Occipital lobe (tissue), 1 donor: ENCODE measurements at regions not wholly inside any gene's neighbourhood (a gene's known extent, or its start where the extent isn't known, plus 50 kb on each side); places are given as distances from the start of the nearest gene placed in this dataset.
A peak's percentile ranks its signal among the peaks of the same experiment; 100 is the strongest.

Experiments used
- DNase-seq: peaks from one replicate; lab custom pipeline; 2025; lab: John Stamatoyannopoulos, UW

DNA sequence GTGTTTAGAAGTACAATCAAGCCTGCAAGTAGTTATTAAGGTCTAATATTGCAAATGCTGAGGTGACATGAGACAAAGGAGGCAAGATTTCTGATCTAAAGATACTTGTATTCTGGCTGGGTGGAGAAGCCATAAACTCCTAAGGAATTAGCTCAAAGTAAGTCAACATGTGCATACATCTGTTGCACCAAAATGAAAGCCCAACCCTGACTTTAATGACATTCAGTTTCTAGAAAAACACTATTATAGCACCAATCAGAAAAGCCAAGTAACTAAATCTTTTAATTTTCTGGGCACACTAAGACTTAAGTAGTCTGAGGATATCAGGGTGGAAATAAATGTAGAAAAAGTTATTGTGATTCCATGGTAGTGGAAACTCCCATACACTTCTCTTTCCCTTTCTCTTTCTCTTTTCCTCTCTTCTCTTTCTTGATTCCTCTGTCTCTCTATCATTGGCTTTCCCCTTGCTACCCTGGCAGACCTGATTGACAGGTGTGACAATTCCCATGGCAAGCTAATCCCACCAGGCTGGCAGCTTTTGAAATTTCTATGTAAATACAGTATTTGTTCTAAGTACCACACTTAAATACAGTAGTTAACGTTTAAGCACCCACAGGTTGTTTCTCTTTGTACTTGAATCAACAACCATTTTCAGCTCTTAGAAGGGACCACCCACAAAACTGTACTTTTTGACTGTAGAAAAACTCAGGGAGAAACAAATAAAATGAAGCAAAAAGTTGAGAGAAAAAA is 528.4 kb upstream of the SEMA6D start:
- DNase-seq: no peak

DNA sequence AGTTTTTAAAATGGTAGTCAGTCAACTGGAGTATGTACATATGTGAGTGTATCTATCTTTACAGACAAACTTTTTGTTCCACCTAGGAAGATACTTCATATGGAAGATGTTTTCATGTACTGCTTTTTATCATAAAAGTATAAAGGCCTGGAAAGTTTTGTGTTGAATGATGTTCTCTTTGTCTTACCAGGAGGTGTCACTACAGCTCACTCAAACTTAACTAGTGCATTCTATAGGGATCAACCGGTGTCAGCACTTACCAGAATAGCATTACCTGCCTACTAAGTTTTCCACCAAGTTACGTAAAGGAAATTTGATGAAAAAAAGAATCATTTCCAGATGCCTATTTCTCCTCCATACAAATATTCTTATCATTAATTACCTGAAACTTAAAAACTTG is 522.6 kb upstream of the SEMA6D start:
- DNase-seq: no peak

DNA sequence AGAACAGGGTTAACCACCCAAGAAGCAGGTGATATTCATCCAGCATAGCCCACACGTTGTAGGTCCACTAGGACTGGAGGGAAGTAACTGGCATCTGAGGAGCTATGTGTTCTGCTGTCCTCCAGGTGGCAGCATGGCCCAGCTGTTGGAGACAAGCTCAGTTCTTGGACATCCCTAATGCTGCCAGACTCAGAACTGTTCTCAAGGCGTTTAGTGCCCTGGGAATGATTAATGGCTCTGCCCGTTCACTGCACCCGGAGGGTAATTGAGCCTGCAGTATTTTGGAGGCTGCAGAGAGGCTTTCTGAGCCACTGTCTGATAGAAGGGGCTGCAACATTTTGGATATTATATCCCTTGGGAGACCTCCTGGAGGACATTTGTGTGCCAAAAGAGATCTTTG is 521.3 kb upstream of the SEMA6D start:
- DNase-seq: peak; percentile 72

DNA sequence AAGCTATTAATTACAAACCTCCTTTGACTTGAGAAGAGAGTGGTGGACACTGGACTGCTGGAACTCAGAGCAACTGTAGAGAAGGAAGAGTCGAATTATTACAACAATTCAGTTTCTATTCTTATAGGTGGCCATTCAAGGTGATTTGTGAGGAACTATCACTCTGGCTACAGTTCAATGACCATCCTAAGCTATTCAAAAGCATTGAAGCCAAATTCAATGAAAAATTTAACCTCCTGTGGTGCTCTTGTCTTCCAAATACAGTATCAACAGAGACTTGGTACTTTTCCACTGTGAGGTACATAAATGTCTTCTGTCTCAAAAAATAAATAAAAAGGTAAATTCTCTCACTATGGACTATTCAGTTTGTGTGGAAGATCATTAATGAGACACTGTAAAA is 513.3 kb upstream of the SEMA6D start:
- no peak for DNase-seq

DNA sequence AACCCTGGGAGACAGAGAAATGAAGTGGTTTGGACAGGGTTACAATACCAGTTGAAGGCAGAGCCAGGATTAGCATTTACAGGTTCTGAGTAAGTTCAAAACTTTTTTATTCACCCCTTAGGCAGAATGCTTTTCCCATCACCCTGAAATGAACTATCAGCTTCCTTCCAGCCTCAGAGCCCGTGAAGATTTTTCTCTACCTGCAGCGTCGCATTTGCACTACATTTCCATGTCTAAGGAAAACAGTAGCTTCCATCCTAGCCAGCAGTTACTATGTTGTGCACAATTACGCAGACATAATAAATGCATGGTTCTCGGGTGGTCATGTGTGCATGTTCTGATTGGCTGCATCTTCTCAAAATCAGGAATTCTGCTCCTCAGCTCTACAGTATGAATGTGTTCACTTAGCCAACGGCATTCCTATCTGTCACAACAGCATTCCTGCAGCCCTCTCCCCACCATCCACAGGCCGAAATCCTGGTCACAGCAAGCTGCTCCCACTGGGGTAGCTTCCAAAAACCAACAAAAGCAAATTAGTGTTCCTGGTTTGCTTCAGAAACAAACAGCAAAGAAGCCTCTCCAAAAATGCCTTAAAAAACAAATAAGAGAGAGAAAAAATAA is 510.8 kb upstream of the SEMA6D start:
- DNase-seq: no peak

DNA sequence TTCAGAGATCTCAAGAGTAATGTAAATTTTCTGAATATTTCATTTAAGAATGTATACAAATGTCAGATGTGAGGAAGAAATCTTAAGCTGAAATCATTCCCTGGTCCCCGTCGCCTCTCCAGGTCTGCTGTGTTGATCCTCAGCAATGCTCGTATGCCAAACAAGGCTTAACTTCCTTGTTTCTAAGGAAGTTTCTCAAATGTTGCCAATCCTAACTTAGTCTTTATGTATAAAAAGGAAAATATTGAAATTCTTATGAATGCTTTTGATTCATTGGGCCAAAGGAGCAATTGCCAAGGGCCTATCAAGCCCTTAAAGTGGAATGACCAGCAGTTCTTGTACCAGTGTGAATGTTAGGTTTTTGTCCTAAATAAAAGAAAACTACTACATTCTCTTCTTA is 507.7 kb upstream of the SEMA6D start:
- no peak for DNase-seq

DNA sequence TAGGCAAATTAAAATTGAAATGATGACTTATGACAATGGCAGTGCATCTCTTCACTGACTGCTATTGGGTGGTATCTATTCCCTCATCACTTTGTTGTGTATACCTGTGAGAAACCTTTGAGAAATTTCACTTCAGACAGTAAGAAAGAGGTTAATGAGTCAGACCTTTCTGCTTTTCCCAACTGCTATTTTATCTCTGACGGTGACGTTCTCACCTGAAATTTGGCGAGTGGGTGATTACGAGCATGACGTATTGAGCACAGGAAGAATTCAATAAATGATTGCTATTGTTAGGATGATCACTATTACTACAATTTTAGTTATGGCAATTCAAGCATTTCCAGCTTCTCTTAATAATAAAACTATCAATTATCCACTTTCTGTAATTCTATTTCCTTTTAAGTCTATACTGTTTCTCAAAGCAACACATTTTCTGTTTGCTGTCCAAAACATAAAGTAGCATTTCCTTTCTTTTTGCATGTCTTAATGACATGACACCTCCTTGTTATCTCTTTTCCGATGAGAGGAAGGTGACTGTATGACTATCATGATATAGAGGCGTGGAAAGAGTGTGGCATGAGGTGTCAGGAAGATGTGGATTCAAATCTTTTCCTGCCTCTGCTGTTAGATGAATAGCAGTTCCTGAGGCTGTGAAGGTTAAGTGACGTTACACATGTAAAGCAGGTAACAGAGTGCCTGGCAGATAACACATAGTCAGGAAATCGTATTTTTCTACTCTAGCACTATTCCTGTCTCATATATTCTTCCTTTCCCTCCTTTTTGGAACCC is 504.9 kb upstream of the SEMA6D start:
- no peak for DNase-seq

DNA sequence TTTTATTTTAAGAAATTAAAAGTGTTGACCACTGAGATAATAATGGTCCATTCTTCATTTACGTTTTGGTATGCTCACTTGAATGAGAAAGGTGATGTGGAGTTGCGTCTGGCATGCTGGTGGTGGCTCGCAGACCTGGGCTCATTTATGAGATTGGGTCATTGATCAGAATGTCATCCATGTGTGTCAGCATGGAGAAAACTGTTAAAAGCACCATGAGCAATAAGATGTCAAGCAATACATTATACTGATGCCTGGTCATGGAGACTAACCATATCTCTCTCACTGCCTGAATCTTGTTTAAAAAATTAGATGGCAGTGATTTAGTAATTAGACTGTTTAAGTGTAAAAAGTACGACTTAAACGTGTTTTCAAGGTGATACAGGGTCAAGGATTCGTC is 503.4 kb upstream of the SEMA6D start:
- no peak for DNase-seq

DNA sequence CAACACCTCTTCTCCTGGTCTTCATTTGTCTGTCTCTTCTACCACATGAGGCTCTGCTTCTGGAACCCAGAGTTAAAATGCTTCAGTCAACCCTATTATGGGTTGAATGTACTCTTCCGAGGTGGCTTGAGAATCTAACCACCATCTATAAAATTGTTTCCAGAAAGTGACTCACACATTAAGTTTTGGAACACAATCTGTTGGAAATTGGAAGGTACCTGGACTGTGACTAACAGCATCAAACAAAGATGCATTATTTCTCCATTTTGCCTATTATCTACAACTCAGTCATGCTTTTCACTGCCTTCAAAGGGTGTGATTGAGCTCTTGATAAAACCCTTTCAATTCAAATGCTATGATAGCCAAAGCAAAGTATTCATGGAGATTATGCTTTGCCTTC is 499.0 kb upstream of the SEMA6D start:
- DNase-seq: no peak

DNA sequence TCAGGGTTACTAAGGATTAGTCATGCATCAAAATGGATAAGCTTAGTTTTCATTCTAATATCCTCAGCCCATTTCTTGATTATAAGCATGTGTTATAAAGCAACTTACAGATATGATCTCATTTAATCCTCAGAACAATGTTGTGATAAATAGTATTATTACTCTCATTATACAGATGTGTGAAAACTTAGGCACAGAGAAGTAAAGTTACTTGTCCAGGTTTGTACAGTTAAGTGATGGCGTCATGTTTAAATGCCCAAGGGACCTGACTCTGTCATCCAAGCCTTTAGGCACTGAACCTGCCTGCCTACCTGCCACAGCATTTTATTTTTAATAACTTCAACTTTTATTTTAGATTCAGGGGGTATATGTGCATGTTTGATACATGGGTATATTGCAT is 472.9 kb upstream of the SEMA6D start:
- no peak for DNase-seq

DNA sequence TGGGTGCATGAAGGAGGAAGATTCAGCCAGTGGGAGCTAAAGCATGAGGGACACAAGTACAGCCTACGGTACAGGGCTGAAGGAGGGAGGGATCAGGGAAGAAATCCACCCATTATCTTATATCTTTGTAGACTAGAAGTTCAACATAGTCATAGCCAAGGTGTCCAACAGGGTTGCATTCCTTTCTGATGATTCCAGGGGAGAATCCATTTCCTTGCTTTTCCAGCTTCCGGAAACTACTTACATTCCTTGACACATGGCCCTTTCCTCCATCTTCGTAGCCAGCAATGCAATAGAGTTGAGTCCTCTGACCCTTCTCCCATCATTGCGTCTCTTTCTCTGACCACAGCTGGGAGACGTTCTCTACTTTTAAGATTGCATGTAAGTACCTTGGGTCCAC is 471.0 kb upstream of the SEMA6D start:
- DNase-seq: no peak

DNA sequence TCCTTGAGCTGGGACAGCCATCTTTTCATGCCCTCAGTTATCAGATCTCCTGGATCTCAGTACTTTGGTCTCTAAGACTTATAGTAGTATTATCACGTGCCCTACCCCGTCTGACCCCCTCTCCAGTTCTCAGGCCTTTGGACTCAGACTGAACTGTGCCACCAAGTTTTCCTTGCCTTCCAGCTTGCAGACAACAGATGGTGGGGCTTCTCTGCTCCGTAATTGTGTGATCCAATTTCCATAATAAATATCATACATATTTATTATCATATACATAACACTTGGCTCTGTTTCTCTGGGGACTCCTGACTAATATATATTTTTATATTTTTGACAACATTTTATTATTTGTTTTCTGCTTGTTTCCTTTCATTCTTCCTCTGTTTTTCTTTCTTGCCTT is 458.8 kb upstream of the SEMA6D start:
- DNase-seq: no peak

DNA sequence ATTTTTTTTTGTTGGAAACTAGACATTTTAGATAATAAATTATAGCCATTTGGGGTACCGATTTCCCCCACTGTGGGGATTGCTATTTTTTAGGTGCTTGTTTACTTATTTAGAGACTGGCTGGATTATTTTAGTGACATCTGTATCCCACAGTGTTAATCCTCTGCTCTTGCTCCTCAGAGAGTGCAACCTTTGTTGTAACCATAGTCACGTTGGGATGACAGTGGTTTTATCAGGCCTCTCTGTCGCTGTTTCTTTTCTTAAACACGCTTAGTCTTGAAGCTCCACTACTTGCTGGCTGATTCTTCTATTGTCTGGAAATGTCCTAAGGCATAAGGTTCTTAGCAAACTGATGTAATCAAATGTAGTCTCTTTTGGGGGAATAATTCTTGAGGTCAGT is 451.6 kb upstream of the SEMA6D start:
- no peak for DNase-seq

DNA sequence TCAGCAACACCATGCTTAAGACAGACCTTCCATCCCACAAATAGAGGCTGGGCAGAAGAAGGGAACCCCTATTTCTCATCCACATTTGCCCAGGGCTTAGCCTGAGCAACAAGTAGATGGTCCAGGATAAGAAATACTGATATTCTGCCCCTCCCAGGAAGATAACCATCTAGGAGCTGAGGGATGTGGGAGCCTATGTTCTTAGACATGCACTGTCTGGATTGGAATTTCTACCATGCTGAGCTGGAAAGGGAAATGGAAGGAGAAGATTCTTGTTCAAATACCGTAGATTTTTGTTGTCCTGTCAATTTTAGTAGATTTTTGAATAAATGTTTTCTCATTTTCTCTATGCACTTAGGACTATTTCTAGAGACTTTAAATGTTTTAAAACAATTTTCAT is 450.7 kb upstream of the SEMA6D start:
- no peak for DNase-seq

DNA sequence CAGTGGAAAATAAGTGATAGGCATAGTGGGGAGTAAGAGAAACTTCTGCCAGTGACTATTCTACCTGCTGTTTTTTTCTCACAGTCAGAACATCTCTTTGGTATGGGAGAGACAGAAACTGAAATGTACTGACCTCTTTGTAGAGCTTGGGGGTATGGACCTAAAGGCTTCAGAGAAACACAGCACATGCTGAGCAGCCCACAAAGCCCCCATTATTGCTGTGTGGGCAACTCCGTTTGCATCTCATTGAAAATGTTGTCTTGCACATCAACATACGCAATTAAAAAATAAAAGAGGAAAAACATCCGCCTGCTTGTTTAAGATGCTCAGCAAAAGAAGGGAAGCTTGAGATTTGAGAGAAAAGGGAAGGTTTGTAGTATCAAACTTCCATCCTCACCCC is 443.4 kb upstream of the SEMA6D start:
- DNase-seq: no peak

DNA sequence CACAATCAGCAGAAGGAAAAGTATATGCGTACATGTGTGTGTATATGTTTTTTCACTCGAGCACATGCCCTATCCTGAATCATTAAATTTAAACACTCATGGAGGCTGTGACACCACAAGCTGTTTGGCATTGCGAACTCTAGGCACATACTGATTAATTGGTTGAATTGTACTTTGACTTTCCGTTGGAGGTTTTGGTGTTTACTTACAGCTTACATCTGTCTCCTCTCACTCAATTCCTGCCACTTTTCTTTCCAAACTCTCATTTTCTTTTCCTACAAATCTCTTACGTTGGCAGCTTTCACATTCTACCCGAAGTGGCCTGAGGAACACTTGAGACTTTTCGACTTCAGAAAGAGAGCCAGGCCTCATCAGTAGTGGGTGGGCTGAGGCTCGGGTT is 434.1 kb upstream of the SEMA6D start:
- DNase-seq: no peak

DNA sequence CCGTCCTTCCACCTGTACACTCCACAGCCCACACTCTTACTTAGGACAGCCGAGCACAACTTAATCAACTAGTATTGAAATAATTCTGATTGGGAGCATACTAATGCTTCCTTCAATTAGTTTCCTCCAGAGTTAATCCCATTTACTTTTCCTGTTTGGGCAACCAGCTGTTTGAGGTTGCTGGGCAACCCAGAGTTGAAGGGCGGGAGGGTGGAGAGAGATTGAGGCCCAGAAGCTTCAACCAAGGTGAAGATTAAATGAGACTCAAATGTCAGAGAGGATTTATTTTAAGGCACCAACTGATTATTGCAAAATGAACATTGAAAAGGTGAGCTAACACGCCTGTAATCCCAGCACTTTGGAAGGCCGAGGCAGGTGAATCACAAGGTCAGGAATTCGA is 428.5 kb upstream of the SEMA6D start:
- no peak for DNase-seq

DNA sequence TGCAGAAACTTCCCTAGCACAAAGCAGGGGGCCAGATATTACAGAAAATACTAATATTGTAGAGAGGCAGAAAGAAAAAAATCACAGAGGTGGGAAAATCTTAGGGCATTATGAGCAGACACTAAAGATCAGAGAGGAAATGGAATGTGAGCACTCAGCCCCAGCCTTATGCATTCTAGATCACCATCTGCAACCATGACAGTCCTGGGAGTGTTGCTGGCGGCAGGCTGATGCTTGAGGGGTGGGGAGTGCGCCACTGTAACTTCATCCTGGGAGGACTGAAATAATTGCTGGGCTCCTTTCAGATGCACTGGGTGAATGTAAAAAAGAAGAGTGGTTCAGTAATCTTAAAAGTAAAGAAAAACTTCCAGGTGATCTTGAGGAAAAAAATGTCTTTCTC is 427.6 kb upstream of the SEMA6D start:
- no peak for DNase-seq

DNA sequence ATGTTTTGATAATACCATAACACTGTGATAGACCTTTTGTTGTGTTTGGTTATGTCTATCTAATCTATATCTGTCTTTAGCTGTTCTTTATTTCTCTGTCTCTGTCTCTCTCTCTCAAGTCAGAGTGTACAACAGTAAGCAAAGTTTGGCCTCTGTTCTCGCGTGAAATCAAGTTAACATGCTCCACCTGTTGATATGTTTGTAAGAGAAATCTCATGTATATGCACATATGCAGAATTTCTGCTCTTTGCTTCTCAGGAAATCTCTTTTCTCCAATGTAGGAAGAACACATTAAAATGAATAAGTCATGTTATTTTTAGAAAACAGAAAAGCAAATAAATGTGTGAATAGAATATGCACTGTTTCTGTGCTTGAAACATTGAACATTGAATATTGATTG is 425.5 kb upstream of the SEMA6D start:
- DNase-seq: no peak

DNA sequence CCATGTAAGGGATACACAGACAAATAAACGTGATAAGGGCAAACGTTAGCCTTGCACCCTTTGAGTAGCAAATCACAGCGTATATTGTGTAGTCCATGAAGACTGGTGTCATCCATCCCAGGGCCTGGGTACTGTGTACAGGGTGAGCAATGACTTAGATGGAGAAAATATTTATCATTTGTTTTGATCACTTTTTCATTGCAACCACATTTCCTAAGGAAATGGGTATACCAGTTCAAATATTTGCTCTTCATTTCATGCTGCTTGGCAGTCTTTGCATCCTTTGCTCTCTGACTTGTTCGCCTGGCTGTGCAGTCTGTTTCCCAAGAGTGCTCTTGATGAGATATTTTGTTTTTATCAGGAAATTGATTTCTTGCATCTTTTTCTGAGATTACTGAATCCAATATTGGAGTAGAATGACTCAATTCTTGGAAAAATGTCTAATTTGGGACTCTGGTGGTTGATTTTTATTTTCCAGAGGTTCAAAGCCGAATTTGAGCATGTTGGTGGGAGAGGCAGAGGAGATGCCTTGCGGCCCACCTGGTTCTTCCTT is 424.6 kb upstream of the SEMA6D start:
- DNase-seq: no peak

DNA sequence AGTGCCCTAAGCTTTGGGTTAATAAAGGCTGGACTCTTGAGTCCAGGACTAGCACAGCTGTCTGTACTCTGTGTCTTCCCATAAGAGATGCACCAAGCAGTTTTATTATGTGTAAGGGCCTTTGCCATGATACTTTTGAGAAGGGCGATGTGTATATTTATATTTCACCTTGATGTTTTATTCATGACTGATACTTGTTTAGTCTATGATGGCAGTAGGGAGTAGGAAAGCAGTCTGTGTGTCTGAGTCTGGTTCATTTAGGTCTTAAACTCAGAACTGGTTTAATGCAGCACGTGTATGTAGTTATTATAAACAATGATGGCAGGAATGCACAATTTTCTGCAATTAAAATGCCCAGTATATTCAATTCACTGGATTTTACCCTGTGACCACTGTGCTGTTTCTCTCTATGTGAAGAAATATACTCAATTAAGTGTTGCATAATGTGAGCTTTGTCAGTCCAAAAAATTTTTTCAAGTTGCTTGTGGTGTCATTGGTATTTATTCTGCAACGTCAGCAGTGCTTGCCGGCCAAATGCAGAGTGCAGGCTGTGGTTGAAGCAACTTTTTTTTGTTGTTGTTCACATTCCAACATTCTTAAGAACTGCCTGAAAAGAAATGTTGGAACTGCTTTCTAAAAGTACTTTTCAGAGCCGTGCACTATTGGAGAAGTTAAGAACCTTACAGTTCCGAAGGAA is 423.7 kb upstream of the SEMA6D start:
- DNase-seq: no peak

DNA sequence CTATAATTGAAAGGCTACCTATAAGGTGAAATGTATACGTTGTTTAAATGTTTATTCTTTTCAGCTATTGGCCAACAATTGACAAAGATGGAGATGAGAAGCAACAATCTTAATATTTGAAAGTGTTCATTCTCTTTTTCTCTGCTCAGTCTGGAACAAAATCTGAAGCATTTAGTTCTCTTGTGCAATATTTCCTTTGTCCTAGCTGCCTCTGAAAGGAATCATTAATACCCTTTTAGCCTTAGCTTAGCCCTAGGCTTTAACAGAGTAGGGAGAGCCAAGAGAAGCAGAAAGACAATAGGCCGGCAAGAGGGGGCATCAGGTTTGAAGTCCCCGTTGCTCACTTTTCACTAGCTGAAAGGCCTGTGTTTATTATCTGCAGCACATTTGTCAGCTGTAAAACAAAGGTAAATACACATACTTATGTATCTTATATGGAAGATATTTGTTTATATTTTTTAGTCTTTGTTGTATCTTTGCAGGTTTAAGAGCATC is 422.5 kb upstream of the SEMA6D start:
- no peak for DNase-seq
